ENCODE measurements at regions not wholly inside any gene's neighbourhood (a gene's known extent, or its start where the extent isn't known, plus 50 kb on each side); places are given as distances from the start of the nearest gene placed in this dataset.

DNA sequence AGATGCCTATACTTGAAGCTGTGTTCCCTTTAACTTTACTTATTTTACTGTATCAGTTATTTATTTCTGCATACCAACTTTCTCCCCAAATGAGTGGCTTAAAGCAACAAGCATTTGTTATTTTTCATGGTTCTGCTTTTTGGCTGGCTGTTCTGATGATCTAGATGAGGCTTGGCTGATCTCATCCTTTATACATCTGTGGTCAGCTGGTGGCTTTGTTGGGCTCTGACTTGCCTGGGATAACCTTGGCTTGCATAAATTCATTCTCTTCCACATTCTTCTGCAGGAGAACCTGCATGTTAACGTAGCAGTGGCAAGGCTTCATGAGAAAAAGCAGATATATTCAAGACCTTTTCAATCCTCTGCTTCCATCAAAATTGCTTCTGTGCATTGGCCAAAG lies 1317.6 kb downstream of the ADGRL3 start:
- TF ChIP-seq CTCF (conservative IDR thresholded peaks at IDR 0.05; ENCODE audit: low read depth in 2 of 2), result no peak
- TF ChIP-seq EZH2phosphoT487 (IDR thresholded peaks at IDR 0.05; ENCODE audit: unreplicated experiment), result no peak
- no peak for TF ChIP-seq POLR2AphosphoS5 (IDR thresholded peaks at IDR 0.05; ENCODE audit: low read depth)
- TF ChIP-seq ETS1 (IDR thresholded peaks at IDR 0.05), result no peak
- TF ChIP-seq, protein P1, sequence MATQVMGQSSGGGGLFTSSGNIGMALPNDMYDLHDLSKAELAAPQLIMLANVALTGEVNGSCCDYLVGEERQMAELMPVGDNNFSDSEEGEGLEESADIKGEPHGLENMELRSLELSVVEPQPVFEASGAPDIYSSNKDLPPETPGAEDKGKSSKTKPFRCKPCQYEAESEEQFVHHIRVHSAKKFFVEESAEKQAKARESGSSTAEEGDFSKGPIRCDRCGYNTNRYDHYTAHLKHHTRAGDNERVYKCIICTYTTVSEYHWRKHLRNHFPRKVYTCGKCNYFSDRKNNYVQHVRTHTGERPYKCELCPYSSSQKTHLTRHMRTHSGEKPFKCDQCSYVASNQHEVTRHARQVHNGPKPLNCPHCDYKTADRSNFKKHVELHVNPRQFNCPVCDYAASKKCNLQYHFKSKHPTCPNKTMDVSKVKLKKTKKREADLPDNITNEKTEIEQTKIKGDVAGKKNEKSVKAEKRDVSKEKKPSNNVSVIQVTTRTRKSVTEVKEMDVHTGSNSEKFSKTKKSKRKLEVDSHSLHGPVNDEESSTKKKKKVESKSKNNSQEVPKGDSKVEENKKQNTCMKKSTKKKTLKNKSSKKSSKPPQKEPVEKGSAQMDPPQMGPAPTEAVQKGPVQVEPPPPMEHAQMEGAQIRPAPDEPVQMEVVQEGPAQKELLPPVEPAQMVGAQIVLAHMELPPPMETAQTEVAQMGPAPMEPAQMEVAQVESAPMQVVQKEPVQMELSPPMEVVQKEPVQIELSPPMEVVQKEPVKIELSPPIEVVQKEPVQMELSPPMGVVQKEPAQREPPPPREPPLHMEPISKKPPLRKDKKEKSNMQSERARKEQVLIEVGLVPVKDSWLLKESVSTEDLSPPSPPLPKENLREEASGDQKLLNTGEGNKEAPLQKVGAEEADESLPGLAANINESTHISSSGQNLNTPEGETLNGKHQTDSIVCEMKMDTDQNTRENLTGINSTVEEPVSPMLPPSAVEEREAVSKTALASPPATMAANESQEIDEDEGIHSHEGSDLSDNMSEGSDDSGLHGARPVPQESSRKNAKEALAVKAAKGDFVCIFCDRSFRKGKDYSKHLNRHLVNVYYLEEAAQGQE (IDR thresholded peaks at IDR 0.05; ENCODE audit: unreplicated experiment), result no peak
